ENCODE measurements at regions not wholly inside any gene's neighbourhood (a gene's known extent, or its start where the extent isn't known, plus 50 kb on each side); places are given as distances from the start of the nearest gene placed in this dataset.

GRCh38 chr4:14726441-14726840, 275.8 kb upstream of the CPEB2 start:
- Histone ChIP-seq H3K9me3 (no peaks in the 10 kb centered on the region), H3K4me1 (ENCODE audit: control insufficient read depth in 1 of 2, insufficient read depth in 2 of 2, low read depth in 1 of 2, low read length in 1 of 2) (no peaks in the 10 kb centered on the region), H3F3A (replicated peaks; ENCODE audit: insufficient read depth) (no peaks in the 10 kb centered on the region), H2AFZ (ENCODE audit: low read depth) (no peak overlapping the region), H3K27ac (ENCODE audit: low read depth in 2 of 2, low read length in 1 of 2) (no peak overlapping the region), H3K4me2 (no peak overlapping the region), H3K36me3 (replicated peaks in 1 of 2; ENCODE audit: control insufficient read depth in 1 of 2, insufficient read depth in 2 of 2, low read length in 1 of 2) (no peaks in the 10 kb centered on the region), H3K9me2 (no peaks in the 10 kb centered on the region), H3K79me2 (ENCODE audit: insufficient read depth) (no peaks in the 10 kb centered on the region), H3K9ac (no peak overlapping the region), H3K27me3 (ENCODE audit: insufficient read depth) (no peaks in the 10 kb centered on the region), H3K4me3 (ENCODE audit: low read depth in 2 of 2, low read length in 1 of 2) (no peak overlapping the region), H4K20me1 (ENCODE audit: insufficient read depth) (no peaks in the 10 kb centered on the region)
- ChIA-PET CTCF (no interaction called here), POLR2A (interaction anchor here (0.6 kb wide), 1 partner anchor 1939 kb away, joined by 3 read pairs; no protein-coding TSS in a partner anchor)
- no peak for DNase-seq
- TF ChIP-seq EZH2phosphoT487 (IDR thresholded peaks at IDR 0.05; ENCODE audit: borderline replicate concordance, low read depth) (no peak), CHD2 (IDR thresholded peaks at IDR 0.05; ENCODE audit: low read length, partially characterized antibody) (no peak), TAF1 (IDR thresholded peaks at IDR 0.05; ENCODE audit: borderline replicate concordance, low read depth, low read length) (no peak), ZBTB33 (IDR thresholded peaks at IDR 0.05; ENCODE audit: borderline replicate concordance, low read depth) (no peak), GATA2 (CRISPR knock-in tag; IDR thresholded peaks at IDR 0.05) (no peak), RFX5 (IDR thresholded peaks at IDR 0.05; ENCODE audit: low read length) (no peak), EP300 (IDR thresholded peaks at IDR 0.05; ENCODE audit: borderline replicate concordance in 1 of 2, low read depth in 1 of 2, low read length in 1 of 2) (no peak), POLR2AphosphoS5 (IDR thresholded peaks at IDR 0.05; ENCODE audit: low read depth, low read length) (no peak), ELF1 (IDR thresholded peaks at IDR 0.05) (no peak), FOSL2 (IDR thresholded peaks at IDR 0.05; ENCODE audit: borderline replicate concordance, low read depth) (no peak)
- 15% methylated on average over 3 of the region's 3 CpGs for WGBS (ENCODE audit: low lambda C conversion rate)

- H4K20me1 ChIP-seq (ENCODE audit: insufficient read depth): no peaks in the 10 kb centered on the region
- H3K4me2 ChIP-seq: no peak overlapping the region
- H3K27me3 ChIP-seq (ENCODE audit: insufficient read depth): no peaks in the 10 kb centered on the region
- ChIA-PET CTCF (no interaction called here), POLR2A (no interaction called here)
- H3K27ac ChIP-seq (ENCODE audit: low read depth in 2 of 2, low read length in 1 of 2): no peak overlapping the region
- H3K9me3 ChIP-seq: no peaks in the 10 kb centered on the region
- DNase-seq: no peak
- no peak overlapping the region for H3K9ac ChIP-seq
- H3K4me3 ChIP-seq (ENCODE audit: low read depth in 2 of 2, low read length in 1 of 2): no peak overlapping the region
- 35% methylated on average over 4 of the region's 4 CpGs for WGBS (ENCODE audit: low lambda C conversion rate)
- no peaks in the 10 kb centered on the region for H3K9me2 ChIP-seq
- no peaks in the 10 kb centered on the region for H3K36me3 ChIP-seq (replicated peaks in 1 of 2; ENCODE audit: control insufficient read depth in 1 of 2, insufficient read depth in 2 of 2, low read length in 1 of 2)
- H3K79me2 ChIP-seq (ENCODE audit: insufficient read depth): no peaks in the 10 kb centered on the region
- no peak overlapping the region for H2AFZ ChIP-seq (ENCODE audit: low read depth)
- H3F3A ChIP-seq (replicated peaks; ENCODE audit: insufficient read depth): no peaks in the 10 kb centered on the region
- H3K4me1 ChIP-seq (ENCODE audit: control insufficient read depth in 1 of 2, insufficient read depth in 2 of 2, low read depth in 1 of 2, low read length in 1 of 2): no peaks in the 10 kb centered on the region
- TF ChIP-seq TEAD4 (IDR thresholded peaks at IDR 0.05; ENCODE audit: borderline replicate concordance, insufficient read depth) (no peak), MXI1 (IDR thresholded peaks at IDR 0.05; ENCODE audit: low read depth, low read length) (no peak), ZBTB33 (IDR thresholded peaks at IDR 0.05; ENCODE audit: borderline replicate concordance, low read depth) (no peak), RCOR1 (IDR thresholded peaks at IDR 0.05; ENCODE audit: low read length) (no peak), CHD2 (IDR thresholded peaks at IDR 0.05; ENCODE audit: low read length, partially characterized antibody) (no peak), TAF1 (IDR thresholded peaks at IDR 0.05; ENCODE audit: borderline replicate concordance, low read depth, low read length) (no peak), IRF3 (IDR thresholded peaks at IDR 0.05; ENCODE audit: low read depth, low read length) (no peak), TCF12 (IDR thresholded peaks at IDR 0.05) (no peak), ELF1 (IDR thresholded peaks at IDR 0.05) (no peak), MEF2A (IDR thresholded peaks at IDR 0.05; ENCODE audit: borderline replicate concordance, low read depth) (no peak), SMC3 (IDR thresholded peaks at IDR 0.05; ENCODE audit: low read depth, low read length) (no peak), EP300 (IDR thresholded peaks at IDR 0.05; ENCODE audit: borderline replicate concordance in 1 of 2, low read depth in 1 of 2, low read length in 1 of 2) (no peak), NFIC (IDR thresholded peaks at IDR 0.05; ENCODE audit: borderline replicate concordance) (no peak), FOSL2 (IDR thresholded peaks at IDR 0.05; ENCODE audit: borderline replicate concordance, low read depth) (no peak), CTCF (IDR thresholded peaks at IDR 0.05) (no peak), RAD21 (IDR thresholded peaks at IDR 0.05; ENCODE audit: low read length) (no peak), RXRA (IDR thresholded peaks at IDR 0.05; ENCODE audit: borderline replicate concordance, low read depth) (no peak), GATA2 (CRISPR knock-in tag; IDR thresholded peaks at IDR 0.05) (no peak)
Measured at GRCh38 chr4:14726877-14727361, 275.4 kb upstream of the CPEB2 start.

Measured in SK-N-SH (cell line).